Vagina (tissue), 2 donors: ENCODE measurements at regions not wholly inside any gene's neighbourhood (a gene's known extent, or its start where the extent isn't known, plus 50 kb on each side); places are given as distances from the start of the nearest gene placed in this dataset.

Source experiments
- DNase-seq, 2 donors: peaks; one replicate each; pipeline ENCODE4 v3.0.0-alpha.2; 2017; ENCODE audit errors: extremely low spot score in 2 of 2
- H3K27ac ChIP-seq: fragments of 200-600 bp; sonication (generic); one replicate; pipeline ENCODE4 v1.5.1; 2019
- H3K27me3 ChIP-seq: fragments of 200-600 bp; sonication (generic); one replicate; pipeline ENCODE4 v1.5.1; 2019
- H3K36me3 ChIP-seq, 2 donors: fragments of 200-600 bp; sonication (generic); one replicate each; pipeline ENCODE4 v1.5.1; 2017 to 2019
- H3K4me1 ChIP-seq: fragments of 200-600 bp; sonication (generic); one replicate; pipeline ENCODE4 v1.5.1; 2019
- H3K4me3 ChIP-seq, 2 donors: fragments of 200-600 bp; sonication (generic); 1 replicate in 1 of 2; 2 replicates in 1 of 2; pipeline ENCODE4 v1.5.1; 2016 to 2019
- H3K9me3 ChIP-seq: fragments of 200-600 bp; sonication (generic); one replicate; pipeline ENCODE4 v1.5.1; 2019
- CTCF ChIP-seq, 3 experiments: fragments of 450-650 bp in 2 of 3; fragments of 200-600 bp in 1 of 3; sonication (generic) in 1 of 3; IDR thresholded peaks; one replicate each; pipeline ENCODE4 v1.5.1; 2017 to 2019; ENCODE audit warnings: antibody characterized with exemption in 3 of 3, mild to moderate bottlenecking in 2 of 3, moderate library complexity in 2 of 3
- POLR2A ChIP-seq, 2 donors: fragments of 450-650 bp; IDR thresholded peaks; one replicate each; pipeline ENCODE4 v1.6.1; 2017; ENCODE audit warnings: antibody characterized with exemption in 2 of 2, mild to moderate bottlenecking in 2 of 2, moderate library complexity in 2 of 2
- POLR2AphosphoS5 ChIP-seq, 2 donors: sonication (generic); formaldehyde crosslinking; IDR thresholded peaks; one replicate each; pipeline ENCODE4 v1.9.0; 2017; ENCODE audit warnings: antibody characterized with exemption in 2 of 2, mild to moderate bottlenecking in 2 of 2, low read depth in 1 of 2; ENCODE audit not compliant: insufficient read depth in 1 of 2
- intact Hi-C: fragments of 100-400 bp; cut with DNase I; formaldehyde crosslinking; loops from one replicate; pipeline ENCODE4 v1.15.1; 2023

GRCh38 chr10:43959364-43960134 lies 310.9 kb upstream of the ZNF32 start:
- Histone ChIP-seq H3K27ac (no peak overlapping the region), H3K9me3 (no peaks in the 10 kb centered on the region), H3K36me3 (no peaks in the 10 kb centered on the region), H3K4me3 (no peak overlapping the region), H3K27me3 (no peaks in the 10 kb centered on the region), H3K4me1 (peaks cover 16% of the 10 kb centered on the region)
- DNase-seq, result peak in 1 of 2 donors; percentile 64
- intact Hi-C loops, result loop anchor here (10.0 kb wide), 1 partner anchor 55 kb away; no protein-coding TSS in a partner anchor
- TF ChIP-seq POLR2AphosphoS5 (IDR thresholded peaks at IDR 0.05; ENCODE audit: insufficient read depth in 1 of 2, low read depth in 1 of 2) (no peak), CTCF (IDR thresholded peaks at IDR 0.05) (no peak), POLR2A (IDR thresholded peaks at IDR 0.05) (no peak)

- no peak overlapping the region for H3K27ac ChIP-seq
- TF ChIP-seq POLR2AphosphoS5 (IDR thresholded peaks at IDR 0.05; ENCODE audit: insufficient read depth in 1 of 2, low read depth in 1 of 2) (no peak), CTCF (IDR thresholded peaks at IDR 0.05) (no peak), POLR2A (IDR thresholded peaks at IDR 0.05) (no peak)
- no peaks in the 10 kb centered on the region for H3K9me3 ChIP-seq
- no peaks in the 10 kb centered on the region for H3K27me3 ChIP-seq
- no peak overlapping the region for H3K4me3 ChIP-seq
- H3K36me3 ChIP-seq, result no peaks in the 10 kb centered on the region
- intact Hi-C loops, result no loop called here
- DNase-seq, result peak; percentile 76 to 81
- peaks cover 10% of the 10 kb centered on the region for H3K4me1 ChIP-seq
Measured at GRCh38 chr10:43958964-43959363, 310.3 kb upstream of the ZNF32 start.

GRCh38 chr10:43958071-43958432 lies 309.4 kb upstream of the ZNF32 start:
- DNase-seq, result peak in 1 of 2 donors; percentile 67
- Histone ChIP-seq H3K27me3 (no peaks in the 10 kb centered on the region), H3K27ac (no peak overlapping the region), H3K4me1 (peaks cover 10% of the 10 kb centered on the region), H3K9me3 (no peaks in the 10 kb centered on the region), H3K4me3 (no peak overlapping the region), H3K36me3 (no peaks in the 10 kb centered on the region)
- TF ChIP-seq POLR2AphosphoS5 (IDR thresholded peaks at IDR 0.05; ENCODE audit: insufficient read depth in 1 of 2, low read depth in 1 of 2) (no peak), CTCF (IDR thresholded peaks at IDR 0.05) (no peak), POLR2A (IDR thresholded peaks at IDR 0.05) (no peak)
- intact Hi-C loops, result no loop called here

- peaks cover 8% of the 10 kb centered on the region for H3K4me1 ChIP-seq
- H3K4me3 ChIP-seq, result no peak overlapping the region
- no peak overlapping the region for H3K27ac ChIP-seq
- no peaks in the 10 kb centered on the region for H3K36me3 ChIP-seq
- peak in 1 of 2 donors; percentile 74 for DNase-seq
- intact Hi-C loops, result no loop called here
- no peak for TF ChIP-seq CTCF (IDR thresholded peaks at IDR 0.05)
- no peaks in the 10 kb centered on the region for H3K9me3 ChIP-seq
- H3K27me3 ChIP-seq, result no peaks in the 10 kb centered on the region
Measured at GRCh38 chr10:43957267-43958070, 308.8 kb upstream of the ZNF32 start.

GRCh38 chr10:43955978-43956377 lies 307.3 kb upstream of the ZNF32 start:
- intact Hi-C loops, result no loop called here
- no peaks in the 10 kb centered on the region for H3K4me1 ChIP-seq
- H3K4me3 ChIP-seq, result no peak overlapping the region
- H3K9me3 ChIP-seq, result no peaks in the 10 kb centered on the region
- no peak overlapping the region for H3K27ac ChIP-seq
- peak in 1 of 2 donors; percentile 55 for DNase-seq
- TF ChIP-seq POLR2A (IDR thresholded peaks at IDR 0.05), result no peak
- no peak for TF ChIP-seq CTCF (IDR thresholded peaks at IDR 0.05)
- no peak for TF ChIP-seq POLR2AphosphoS5 (IDR thresholded peaks at IDR 0.05; ENCODE audit: insufficient read depth in 1 of 2, low read depth in 1 of 2)
- no peaks in the 10 kb centered on the region for H3K36me3 ChIP-seq
- no peaks in the 10 kb centered on the region for H3K27me3 ChIP-seq
